Hypothalamus (tissue), 51 donors: ENCODE measurements at regions not wholly inside any gene's neighbourhood (a gene's known extent, or its start where the extent isn't known, plus 50 kb on each side); places are given as distances from the start of the nearest gene placed in this dataset.
A peak's percentile ranks its signal among the peaks of the same experiment; 100 is the strongest.

ENCODE experiments used
- DNase-seq, 51 donors: peaks; one replicate each; lab custom pipeline; 2025; lab: John Stamatoyannopoulos, UW

DNA sequence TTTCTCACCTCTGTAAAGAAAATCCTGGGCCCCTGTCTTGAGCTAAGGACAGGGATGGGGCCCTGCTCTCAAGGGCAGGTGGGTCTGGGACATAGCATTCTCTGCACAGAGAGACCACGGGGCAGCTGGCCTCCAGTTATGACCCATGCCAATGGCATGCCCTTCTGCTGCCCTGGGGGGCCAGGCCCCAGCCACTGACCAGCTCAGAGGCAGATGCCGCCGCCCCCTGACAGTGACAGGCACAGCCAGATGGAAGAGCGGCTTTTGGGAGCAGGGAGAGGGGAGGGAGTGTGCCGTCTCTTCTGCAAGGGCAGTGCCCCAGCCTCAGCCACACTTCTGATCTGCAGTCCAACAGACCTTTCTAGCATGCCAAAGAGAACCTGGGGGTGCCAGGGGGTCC lies 114.8 kb upstream of the NAV2 start:
- DNase-seq: peak in 1 of 51 donors; percentile 5

DNA sequence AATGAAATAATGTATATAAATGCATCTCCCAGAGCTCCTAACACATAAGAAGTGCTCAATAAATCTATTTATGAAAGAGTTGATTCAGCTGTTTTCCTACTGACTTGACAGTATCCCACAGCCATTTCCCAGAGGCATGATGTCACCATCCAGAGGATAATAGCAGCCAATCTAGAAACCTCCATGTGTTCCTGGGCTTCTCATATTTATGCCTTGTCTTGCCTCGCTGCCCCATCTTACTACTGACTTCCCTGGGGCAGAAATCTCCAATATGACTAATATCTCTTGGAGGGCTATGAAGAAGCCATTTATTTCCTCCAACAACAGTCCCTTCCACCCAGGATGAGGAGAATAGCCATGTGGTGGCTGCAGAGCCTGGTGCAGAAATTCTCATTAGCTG lies 115.4 kb upstream of the NAV2 start:
- DNase-seq: no peak

DNA sequence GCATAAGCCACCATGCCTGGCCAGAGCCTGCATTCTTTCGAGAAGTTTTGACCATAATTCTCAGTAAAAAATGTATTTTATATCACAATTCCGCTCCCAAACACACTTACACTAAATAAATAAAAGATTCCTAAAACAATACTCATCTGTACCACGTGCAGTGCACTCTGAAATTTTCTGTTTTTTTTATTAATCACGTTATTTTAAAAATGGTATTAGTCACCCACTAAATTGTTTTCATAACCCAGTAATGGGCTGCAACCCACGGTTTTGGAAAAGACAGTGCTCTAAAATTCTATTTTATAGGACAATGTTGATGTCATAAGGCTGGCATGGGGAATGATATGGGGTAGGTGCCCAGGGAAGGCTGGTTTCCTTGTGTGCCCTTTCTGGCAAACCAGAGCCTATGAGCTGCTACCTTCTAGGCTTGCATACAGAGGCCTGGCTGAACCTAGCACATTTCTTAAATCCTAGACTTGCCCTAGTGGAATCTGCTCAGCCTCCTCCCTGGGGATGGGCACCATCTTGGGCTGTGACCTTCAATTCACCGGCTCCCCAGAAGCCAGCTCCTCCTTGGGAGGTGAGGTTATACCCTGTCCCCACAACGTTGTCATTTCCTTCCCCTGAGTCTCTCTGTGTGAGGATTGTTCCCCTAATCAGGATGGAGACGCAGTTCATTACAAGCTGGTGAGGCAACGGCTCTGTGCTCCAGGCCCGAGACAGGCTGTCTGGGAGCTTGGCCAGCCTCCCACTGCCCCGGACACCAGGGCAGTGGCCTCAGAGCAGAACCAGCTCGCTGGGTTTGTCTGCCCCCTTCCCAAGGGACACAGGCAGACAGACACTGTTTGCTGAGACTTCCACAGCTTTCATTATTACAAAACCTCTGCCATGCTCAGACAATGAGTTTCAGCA lies 116.5 kb upstream of the NAV2 start:
- DNase-seq: peak in 24 of 51 donors; percentile 4 to 51 (median 22)

DNA sequence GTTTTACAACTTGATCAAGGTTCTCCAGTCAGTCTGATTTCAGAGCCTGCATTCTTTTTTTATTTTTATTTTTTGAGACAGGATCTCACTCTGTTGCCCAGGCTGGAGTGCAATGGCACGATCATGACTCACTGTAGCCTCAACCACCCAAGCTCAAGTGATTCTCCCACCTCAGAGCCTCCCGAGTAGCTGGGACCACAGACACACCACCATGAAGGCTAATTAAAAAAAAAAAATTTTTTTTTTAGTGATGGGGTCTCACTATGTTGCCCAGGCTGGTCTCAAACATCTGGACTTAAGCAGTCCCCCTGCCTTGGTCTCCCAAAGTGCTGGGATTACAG lies 117.2 kb upstream of the NAV2 start:
- no peak for DNase-seq

DNA sequence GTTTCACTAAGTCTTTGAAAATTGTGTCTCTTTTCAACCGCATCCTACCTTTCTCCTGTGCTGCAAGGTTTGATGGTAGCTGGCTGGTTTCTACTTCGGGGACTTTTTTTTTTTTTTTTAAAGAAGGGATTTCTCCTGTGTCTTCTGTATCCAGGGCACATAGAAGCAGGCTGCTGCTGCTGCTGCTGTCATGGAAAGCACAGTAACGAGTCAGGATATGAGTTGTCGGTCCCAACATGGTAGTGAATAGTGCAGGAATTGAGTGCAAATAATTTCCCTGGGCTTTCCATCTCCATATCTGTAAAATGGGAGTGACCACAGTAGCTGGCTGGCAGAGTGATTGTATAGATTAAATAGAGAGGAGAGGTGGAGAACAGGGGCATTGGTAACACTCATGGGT lies 118.3 kb upstream of the NAV2 start:
- DNase-seq: no peak

DNA sequence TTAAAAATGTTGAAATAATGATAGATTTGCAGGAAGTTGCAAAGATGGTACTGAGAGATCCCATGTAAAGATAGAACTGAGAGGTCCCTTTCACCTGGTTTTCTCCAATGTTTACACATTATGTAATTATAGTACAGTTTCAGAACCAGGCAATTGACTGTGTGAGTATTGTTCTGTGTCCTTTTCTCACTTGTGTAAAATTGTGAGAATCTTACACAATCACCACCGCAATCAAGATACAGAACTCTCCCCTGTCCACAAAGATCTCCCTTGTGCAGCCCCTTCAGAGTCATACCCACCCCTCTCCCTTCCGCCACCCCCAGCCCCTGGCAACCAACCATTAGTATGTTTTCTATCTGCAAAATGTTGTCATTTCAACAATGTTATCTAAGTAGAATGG lies 119.8 kb upstream of the NAV2 start:
- DNase-seq: no peak

DNA sequence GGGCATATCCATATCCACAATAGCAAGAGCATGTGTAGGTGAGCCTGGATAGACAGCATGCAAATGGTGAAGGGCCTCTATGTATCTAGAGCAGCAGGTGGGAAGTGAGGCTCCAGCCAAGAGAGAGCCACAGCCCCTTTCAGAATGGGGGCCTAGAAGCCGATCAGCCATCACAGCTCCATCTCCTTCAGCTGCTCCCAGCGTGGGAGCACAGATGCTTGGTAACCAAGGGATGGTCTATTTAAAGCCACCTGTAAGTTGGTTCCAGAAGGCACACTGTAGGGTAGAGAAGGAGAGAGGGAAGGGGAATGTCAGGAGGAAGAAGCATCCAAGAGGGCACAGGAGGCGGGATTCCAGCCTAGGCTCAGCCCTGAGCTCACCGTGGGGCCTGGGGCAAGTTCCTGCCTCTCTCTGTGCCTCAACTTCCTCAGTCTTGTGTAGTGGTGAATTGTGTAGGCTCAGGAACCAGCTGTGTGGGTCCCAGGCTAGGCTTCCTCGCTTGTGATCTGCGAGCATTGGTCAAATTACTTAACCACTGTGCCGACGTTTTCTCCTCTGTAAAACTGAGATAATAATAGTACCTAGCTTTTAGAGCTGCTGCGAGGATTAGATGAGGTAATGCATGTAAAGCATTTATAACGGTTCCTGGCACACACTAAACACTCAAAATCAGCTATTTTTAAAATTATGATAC lies 122.9 kb upstream of the NAV2 start:
- peak in 1 of 51 donors; percentile 47 for DNase-seq

DNA sequence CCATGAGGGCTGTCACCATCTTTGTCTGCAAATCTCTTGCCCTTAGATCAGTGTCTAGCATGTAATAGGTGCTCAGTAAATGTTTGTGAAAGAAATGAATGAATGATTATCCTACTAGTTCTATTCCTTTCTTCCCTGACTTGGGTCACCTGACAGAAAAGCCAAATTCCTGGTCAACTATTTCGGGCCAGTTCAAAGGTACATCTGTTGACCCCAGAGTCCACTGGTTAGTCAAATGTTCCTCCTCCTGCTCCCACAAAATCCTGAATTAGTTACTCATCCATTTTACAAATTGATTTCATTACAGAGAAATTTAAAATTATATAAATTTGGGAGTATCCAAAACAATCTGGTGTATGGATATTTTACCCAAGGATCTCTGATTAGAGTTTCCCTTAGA lies 124.7 kb upstream of the NAV2 start:
- DNase-seq: no peak

DNA sequence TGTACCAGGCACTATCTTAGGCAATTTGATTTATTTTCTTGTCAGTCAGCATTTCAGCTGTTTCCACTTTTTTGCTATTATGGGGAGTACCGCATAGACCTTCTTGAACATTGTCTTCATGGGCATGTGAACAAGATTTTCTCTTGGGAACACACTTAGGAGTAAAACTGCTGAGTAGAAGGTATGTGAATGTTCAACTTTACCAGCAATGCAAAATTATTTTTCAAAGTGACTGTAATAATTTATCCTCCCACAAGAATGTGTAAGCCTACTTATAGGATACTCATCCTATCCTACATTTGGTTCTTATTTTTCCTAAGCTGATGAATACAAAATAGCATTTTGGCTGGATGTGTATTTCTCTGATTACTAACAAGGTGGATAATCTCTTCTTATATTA lies 132.0 kb upstream of the NAV2 start:
- DNase-seq: no peak

DNA sequence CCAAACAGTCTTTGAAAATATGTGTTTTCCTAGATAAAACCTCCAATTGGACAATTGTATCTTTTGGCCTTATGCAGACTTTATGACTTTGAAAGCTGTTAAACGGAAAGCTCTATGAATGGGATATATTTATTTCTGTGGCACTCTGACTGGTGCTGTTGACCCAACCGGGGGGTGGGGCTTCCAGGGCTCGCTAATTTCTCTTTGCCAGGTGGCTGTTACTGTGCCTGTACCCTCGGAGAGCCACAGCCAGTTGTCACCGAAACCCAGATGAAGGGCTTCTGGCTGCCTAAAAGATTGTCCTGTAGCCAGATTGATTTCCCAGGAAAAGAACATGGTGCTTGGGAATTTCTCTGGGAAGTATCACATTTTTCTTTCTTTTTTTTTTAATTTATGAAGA lies 132.7 kb upstream of the NAV2 start:
- no peak for DNase-seq

DNA sequence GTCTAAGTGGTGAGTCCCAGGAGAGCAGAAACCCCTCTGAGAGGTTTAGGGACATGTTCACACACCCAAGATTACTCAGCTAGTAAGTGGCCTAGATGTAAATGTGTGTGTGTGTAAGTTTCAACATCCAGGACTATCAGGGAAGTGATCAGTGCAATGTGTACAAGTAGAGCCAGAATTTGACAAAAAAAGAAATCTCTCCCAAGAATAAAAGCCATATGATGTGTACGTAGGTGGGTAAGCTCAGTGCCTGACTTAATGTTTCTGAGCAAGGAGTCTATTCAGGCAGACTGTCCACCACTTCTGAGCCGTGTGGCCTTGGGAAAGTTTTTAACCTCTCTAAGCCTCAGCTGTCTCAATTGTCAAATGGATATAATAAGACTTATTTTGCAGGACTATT lies 133.8 kb upstream of the NAV2 start:
- DNase-seq: no peak

DNA sequence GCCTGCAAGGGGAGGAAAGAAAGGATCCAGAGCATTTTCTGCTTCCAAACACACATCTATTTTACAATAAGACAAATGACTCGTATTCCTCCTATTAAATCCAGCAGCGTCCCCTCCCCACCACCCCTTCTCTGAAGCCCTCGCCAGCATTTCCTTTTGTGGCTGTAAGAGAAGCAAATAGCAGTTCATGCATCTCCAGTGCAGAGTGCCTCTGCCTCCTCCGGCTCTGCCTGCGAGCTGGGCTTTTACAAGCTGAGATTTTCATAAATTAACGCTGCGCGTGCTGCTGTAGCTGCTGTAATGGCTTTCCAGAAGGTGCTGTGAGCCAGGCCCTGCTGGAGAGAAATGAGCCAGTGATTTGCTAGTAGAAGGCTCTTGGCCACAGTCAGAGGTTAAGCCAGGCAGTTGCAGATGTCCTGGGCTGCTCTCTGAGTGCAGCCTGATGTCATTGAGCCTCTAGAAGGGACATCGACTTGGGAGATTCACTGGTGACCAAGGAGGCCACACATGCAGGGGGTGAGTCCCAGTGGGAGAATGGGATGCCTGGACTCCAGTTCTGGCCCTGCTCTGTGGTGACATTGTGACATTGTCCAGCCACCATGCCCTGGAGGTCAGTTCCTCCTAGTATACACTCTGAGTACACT lies 134.5 kb upstream of the NAV2 start:
- DNase-seq: peak in 25 of 51 donors; percentile 6 to 82 (median 41)

DNA sequence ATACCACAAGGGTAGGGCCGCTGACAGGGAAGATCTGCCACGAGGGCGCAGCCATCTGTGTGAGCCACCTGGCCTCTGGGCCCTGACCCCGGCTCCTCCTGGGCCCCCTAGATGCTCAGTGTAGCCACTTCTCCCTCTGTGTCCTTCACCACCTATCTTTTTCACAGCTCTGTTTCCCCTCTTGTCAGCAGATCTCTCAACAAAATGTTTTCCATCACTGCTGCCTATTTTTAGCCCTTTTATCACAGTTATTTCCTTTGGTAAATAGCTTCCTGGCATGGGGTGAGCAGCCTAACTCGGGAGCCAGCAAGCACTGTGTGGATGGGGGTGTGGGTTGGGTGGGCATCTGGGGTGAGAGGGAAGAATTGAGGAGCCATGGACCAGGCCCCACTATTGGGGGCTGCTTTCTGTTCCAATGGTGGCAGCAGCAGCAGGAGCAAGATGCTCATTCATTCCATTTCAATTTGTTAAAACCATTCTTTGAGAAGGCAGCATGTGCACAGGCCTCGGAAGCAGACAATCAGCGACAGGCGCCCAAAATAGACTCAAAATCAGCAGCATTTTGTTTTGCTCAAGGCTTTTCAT lies 135.2 kb upstream of the NAV2 start:
- peak in 7 of 51 donors; percentile 24 to 82 (median 55) for DNase-seq

DNA sequence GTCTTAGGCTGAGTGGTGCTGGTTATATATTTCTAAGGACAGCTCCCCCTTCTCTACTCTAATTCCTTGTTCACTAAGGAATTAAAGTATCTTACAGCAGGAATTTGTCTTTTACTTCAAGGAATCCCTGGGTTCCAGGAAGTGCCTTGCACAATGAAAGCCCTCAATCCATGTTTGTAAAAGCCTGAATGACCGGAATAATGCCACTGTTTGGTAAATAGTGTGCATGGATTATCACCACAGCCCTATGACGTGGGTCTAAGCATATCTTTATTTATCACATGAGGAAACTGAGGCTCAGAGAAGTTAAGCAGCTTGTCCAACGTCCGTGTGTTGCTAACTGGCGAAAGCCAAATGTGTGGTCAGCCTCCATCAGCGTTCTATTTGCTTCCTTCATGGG lies 135.7 kb upstream of the NAV2 start:
- DNase-seq: no peak

DNA sequence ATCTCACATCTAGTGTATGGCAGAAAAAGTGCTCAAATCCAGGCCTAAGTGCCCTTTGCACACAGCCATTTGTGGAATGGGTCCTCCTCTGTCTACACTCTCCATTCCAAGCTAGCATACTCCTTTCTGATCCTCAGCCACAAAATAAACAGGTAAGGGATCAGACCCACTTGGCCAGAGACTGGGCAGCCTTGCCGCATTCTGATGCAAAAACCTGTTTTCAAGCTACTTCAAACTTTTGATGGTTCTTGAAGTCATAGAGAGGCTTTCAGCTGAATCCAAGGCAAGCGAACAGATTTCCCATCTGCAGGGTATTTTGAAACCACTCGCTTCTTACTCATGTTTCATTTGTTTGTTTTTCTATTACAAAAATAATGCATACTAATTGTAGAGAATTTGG lies 136.6 kb upstream of the NAV2 start:
- DNase-seq: no peak

DNA sequence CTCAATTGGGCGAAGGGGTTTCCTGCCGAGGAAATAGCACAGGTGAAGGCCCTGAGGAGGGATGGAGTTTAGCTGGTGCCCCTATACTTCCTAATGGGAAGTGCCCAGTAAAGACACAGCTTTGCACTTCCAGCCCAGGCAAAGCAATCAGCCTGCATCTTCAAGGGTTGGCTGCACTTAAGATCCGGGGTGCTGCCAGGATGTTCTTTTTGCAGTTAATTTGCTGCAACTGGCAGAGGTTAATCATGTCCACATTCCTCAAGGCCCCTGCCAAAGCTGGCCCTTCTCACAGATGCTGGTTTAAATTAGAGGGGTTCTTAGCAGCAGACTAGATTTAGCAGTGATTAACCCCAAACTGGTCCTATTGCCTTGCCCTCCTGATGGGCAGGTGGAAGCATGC lies 137.7 kb upstream of the NAV2 start:
- no peak for DNase-seq

DNA sequence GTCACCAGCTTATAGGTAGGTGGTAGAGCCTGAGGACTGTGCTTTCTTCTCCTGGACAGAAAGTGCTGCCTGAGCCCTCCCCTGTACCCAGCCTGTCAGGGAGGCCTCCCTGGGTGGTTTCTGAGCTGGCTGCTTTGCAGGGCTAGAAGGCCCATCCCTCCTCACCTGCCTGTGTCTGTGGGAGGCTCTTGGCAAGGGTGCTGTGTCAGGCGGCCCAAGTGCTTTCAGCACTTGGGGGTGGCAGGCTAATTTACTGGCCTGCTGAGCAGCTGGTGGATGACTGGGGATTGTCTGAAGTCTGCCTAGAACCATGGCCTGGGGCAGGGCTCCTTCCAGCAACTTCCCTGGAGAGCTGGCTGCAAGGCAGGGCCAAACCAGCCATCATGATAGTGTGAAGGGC lies 139.0 kb upstream of the NAV2 start:
- DNase-seq: no peak

DNA sequence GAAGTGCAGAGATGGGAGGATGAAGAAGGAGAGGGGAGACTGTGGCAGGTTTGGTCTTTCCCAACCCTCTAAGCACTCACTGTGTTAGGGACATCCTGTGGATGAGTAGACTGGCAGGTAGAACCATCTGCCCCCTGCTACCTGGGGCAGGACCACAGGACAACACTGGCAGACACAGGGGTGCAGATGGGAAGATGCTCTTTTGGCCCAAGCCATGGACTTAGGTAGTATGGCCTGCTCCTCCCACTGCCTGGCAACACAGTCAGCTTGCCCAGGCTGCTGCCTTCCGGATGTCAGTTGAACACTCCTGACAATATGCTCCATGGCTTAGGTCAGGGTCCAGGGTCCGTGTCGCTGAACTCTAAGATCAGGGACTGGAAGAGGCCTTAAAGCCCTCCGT lies 140.7 kb upstream of the NAV2 start:
- no peak for DNase-seq

DNA sequence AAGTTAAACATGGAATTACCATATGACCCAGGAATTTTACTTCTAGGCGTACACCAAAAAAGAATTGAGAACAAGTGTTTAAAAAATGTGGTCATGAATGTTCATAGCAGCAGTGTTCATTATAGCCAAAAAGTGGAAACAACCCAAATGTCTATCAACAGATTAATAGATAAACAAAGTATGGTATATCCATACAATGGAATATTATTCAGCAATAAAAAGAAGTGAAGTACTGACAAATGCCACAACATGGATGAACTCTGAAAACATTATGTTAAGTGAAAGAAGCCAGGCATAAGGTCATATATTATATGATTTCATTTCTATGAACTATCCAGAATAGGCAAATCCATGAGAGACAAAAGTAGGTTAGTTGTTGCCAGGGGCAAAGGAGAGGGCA lies 141.7 kb upstream of the NAV2 start:
- no peak for DNase-seq

DNA sequence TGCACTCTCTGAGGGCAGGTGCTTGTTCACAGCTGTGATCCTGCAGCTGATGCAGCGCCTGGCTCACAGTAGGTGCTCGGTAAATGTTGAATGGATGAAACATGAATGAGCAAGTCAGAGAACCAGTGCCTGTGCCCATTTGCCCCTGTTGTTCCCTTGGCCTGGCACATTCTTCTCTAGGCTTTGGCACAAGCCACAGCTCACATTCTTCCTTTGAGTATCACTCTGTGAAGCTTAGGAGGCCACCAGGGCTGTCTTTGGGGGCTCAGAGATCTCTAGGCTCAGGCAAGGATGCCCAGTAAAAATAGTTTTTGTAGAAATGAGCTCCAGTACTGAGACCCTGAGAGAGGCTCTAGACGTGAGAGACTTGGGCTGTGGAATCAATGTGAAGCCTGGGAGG lies 144.6 kb upstream of the NAV2 start:
- DNase-seq: no peak

DNA sequence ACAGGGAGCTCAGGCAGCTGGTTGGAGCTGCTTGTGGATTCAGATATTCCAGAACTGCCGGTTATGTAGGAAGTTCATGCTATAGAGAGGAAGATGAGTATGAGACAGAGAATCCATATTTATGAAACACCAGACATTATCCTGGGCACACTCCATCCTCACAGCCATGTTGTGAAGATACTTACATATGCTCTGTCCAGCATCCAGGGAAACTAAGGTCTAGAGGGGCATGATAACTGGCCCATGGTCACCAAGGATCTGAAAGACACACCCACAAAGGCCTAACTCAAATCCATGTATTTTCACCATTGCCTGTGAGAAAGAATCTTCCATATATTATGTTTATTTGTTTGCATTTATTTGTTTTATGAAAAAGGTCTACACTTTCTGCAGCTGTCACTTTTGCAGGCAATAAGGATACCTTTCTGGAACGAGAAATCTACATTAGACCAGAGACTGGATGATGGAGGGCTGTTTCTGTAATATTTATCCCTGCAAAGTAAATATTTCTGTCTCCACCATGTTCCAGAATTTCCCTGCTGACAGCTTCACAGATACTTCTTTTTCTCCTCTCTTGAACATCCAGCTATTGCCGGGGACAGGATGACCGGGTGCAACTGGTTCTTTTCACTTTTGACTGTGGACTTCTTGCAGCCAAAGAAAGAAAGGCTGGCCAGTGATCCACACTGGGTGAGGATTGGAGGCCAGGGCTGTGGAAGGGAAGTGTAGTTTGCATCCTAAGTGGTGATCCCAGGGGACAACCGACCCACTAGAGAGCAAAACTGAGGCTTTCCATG lies 145.9 kb upstream of the NAV2 start:
- no peak for DNase-seq
